Limb (tissue), 2 donors: ENCODE measurements at regions not wholly inside any gene's neighbourhood (a gene's known extent, or its start where the extent isn't known, plus 50 kb on each side); places are given as distances from the start of the nearest gene placed in this dataset.

ENCODE experiments used
- DNase-seq, 2 donors: peaks; one replicate each; pipeline ENCODE4 v3.0.0-alpha.2; 2016; ENCODE audit errors: extremely low spot score in 2 of 2

- no peak for DNase-seq
Measured at GRCh38 chr7:17512181-17512675, 213.8 kb downstream of the AHR start.

DNA sequence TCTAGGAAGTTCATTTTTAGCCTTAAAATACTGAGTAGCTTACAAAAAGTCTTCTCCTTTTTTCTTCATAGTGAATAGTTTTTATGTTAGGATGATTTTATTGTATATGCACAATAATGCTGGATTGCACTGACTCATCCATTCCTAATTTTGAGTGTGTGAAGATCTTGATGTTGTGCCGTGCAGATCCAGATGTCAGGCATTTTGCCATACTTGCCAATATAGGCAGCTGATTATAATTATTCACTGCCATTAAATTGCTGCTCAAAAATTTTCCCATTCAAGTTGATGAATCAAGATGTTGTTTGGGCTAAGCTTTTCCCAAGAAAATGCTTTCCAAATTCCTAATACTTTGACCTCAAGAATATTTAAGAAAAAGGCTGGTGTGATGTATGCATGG lies 218.3 kb downstream of the AHR start:
- DNase-seq, result no peak

DNA sequence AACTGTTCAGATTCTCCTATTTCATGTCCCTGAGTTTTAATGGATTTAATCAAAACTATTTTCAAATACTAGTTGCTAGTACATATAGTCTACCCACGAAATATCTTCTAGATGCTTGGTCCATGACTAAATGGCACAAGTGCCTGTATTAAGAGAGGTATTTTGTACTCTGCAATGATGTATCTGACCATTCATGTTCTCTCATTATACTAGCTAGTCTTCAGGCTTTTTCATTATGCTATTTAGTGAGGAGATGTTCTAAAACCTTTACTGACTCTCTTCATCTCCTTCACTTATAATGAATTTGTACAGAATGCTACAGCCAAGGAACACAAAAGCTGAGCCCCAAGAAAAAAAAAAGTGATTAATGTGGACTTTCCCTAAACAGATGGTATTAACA lies 222.5 kb downstream of the AHR start:
- no peak for DNase-seq

DNA sequence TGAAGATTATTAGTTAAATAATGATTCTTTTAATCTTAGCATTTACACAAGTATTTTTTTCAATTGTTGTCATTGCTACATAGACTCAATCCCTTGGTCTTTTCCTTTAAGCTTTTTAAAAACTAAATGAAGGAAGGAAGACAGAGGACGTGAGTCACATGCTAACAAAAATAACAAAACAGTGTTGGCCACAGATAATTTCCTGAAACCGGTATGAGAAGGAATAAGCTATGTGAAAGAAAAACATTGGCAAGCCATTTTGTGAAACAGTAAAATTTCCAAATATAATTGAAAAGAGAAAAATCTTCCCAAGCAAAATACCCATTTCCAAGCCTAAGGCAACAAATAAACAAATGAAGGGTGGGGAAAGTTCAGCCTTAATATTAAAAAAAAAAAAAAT lies 223.0 kb downstream of the AHR start:
- DNase-seq, result no peak

DNA sequence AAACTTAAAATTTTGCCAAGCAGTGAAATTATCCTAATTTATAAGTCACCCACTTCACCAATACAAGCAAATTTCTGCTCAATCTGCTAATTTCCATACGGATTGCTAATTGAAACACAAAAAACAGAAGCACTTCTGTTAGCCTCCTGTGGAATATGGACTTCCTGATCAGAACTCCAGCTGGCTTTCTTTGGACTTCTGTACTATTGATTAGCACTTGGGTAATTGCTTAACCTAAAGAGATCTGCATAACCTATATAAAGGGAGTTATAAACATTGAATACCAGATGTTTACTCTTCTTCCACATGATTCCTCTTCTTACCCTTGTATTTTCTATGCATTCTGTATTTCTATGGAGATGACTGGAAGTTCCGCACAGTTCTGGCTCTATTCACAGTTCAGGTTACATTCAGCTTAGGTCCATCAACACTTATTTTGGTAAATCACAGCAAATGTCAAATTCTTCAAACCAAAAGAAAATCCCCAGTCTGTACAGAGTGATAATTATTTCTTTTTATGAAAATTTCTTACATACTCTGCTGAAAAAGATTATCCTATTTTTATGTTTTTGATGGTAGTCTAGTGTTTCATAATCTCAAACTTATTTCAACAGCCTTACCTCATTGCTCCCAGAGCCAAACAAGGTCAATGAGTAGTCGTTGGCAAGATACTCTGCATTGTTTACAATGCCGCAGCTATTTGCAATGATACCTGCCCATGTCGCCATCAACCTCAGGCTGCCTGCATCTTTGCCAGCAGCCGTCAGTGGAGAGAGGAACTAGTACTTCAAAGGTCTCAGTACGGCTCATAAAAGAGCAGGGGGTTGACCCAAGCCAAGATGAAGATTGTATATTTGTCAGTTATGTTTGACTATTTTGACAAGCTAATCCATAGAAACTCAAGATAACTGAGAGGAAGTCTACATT lies 225.6 kb downstream of the AHR start:
- no peak for DNase-seq

DNA sequence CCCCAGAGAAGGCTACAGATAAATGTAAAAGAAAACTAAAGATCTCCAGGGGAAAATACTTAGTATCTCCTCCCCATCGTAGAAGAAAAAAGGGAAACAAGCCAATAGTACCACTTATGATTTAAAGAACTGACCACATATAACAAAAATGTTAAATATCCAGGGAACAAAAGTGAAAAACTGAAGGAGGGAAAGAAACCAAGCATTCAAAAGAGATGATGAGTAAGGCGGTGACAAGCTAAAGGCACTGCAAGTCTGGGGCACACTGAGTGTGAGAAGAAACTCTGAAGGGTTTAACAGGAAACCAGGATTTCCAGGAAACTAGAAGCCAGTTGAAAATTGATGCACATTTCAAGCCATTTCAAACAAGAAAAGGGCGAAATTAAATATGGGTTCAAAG lies 226.3 kb downstream of the AHR start:
- no peak for DNase-seq

- DNase-seq, result no peak
Measured at GRCh38 chr7:17526621-17527020, 228.2 kb downstream of the AHR start.

DNA sequence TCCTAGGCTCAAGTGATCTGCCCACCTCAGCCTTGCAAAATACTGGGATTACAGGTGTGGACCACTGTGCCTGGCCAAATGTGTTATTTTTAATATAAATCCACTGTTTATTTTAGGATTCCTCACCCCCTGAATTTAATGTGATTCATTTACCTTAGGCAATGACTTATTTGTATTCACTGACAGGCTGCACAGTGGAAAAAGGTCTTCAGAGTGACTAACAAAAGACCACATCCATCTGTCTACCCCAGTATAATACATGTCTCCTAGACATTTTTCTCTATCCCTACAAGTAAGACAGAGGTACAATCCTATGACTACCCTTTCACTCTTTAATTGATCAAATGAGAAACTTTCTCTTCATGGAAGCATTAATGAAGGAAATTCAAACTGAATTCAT lies 230.2 kb downstream of the AHR start:
- no peak for DNase-seq

DNA sequence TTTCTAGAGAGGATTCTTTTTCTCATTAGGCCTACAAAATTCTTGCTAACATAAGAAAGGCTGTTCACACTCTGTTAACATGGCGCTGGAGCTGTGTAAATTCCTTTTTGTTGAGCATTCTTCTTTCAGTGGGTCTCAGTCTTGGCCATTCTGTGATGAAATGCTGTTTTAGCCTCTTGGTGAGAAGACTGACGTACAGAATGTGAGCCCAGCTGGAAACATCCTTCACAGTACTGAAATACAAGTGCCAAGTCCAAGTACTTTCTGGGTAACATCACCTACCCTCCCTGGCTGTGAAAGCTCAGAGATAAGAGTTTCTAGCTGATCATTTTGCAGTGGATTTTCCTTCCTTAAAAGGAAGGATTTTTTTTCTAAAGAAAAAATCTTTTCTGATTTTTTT lies 231.8 kb downstream of the AHR start:
- DNase-seq, result no peak

GRCh38 chr7:17530741-17531421 lies 232.4 kb downstream of the AHR start:
- no peak for DNase-seq

GRCh38 chr7:17532861-17533404 lies 234.5 kb downstream of the AHR start:
- DNase-seq, result no peak

GRCh38 chr7:17534348-17534747 lies 235.9 kb downstream of the AHR start:
- DNase-seq, result no peak

DNA sequence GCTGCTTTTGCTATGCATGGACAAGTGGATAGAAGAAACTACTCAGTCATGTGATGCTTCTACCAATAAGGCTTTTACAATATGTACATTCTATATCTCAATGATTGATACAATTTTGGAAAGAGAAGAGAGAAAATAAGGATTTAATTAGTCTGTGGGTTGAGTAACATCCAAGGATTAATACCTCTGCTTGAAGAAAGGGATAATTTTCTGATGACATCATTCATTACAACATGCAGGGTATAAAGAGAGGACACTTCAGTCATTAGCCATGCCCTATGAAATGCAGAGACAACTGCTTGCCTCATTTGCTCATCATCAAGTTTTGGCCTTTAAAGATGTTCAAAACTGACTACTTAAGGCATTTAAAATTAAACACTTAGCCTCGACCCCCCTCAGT lies 237.3 kb downstream of the AHR start:
- no peak for DNase-seq

DNA sequence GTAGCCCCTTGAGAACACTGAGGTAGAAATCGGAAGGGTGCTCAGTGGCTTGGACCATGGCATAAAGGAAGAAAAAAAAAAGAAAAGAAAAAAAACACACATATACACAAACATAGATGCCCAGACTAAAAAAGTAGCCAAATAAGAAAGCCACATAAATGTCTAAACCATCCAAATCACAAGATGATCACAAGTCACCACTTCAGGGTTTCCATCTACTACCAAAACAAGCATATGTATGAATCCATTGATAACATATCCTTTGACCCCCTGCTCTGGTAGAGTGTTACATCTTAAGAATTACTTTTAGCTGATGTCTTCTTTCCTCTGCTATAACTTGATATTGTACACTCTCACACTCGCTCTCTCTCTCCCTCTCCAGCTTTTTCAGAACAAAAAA lies 245.9 kb downstream of the AHR start:
- DNase-seq, result no peak

- DNase-seq, result no peak
Measured at GRCh38 chr7:17545348-17545747, 246.9 kb downstream of the AHR start.

GRCh38 chr7:17546189-17546588 lies 247.7 kb downstream of the AHR start:
- no peak for DNase-seq

- DNase-seq, result no peak
Measured at GRCh38 chr7:17546592-17546991, 248.1 kb downstream of the AHR start.

DNA sequence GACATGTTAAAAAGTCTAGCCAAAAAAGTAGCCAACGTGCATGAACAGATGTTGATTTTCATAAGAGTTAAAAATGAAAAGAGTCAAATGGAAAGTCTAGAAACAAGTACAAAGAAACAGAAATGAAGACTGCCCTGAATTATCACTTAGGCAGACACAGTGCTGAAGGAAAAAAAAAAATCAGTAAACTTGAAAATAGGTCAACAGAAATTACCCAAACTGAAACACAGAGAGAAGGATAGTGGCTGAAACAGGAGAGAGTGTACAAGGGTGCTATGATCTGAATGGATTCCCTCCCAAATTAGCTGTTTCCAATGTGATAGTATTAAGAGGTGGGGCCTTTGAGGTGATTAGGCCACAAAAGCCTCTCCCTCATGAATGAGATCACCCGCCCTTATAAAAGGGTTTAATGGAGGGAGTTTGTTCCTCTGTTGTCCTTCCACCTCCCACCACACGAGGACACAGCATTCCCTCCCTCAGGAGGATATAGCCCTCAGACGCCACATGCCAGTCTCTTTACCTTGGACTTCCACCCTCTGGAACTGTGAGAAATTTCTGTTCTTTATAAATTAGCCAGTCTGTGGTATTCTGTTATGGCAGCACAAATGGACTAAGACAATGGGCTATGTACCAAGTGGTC lies 249.7 kb downstream of the AHR start:
- no peak for DNase-seq

DNA sequence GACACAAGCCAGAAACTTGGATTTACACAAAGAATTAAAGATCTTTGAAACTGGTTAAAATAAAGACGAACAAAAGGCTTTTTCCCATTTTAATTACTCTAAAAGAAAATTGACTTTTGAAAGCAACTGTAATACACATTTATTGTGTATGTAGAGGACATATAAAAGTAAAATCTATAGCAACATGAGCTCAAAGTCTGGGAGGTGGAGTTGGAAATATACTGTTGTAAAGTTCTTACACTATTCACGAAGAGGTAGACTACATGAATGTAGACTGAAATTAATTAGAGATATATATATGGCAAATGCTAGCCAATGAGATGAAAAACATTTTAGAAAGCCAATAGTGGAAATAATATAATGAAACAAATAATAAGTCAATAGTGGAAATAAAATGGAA lies 251.0 kb downstream of the AHR start:
- DNase-seq, result no peak

- DNase-seq, result no peak
Measured at GRCh38 chr7:17552373-17552772, 253.9 kb downstream of the AHR start.

DNA sequence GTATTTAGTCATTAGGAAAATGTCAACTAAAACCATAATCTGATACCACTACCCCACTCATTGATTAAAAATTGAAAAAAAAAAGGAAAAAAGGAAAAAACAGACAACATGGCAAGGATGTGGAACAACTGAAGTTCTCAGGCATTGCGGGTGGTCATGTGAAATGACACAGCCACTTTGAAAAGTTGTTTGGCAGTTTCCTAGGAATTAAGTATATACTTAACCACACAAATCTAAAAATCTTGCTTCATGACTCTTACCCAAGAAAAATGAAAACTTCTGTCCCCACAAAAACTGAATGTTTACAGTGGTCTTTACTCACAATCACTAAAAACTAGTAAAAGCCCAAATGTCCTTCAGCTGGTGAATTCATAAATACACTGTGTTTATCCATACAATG lies 254.5 kb downstream of the AHR start:
- no peak for DNase-seq
